Umbilical cord (tissue), 1 donor: ENCODE measurements at regions not wholly inside any gene's neighbourhood (a gene's known extent, or its start where the extent isn't known, plus 50 kb on each side); places are given as distances from the start of the nearest gene placed in this dataset.

Experiments
- DNase-seq: peaks from one replicate; pipeline ENCODE4 v3.0.0-alpha.2; 2015; ENCODE audit warnings: low spot score

GRCh38 chr6:19664878-19665612 lies 172.1 kb upstream of the ID4 start:
- DNase-seq, result no peak

GRCh38 chr6:19665613-19665909 lies 171.6 kb upstream of the ID4 start:
- DNase-seq, result no peak

DNA sequence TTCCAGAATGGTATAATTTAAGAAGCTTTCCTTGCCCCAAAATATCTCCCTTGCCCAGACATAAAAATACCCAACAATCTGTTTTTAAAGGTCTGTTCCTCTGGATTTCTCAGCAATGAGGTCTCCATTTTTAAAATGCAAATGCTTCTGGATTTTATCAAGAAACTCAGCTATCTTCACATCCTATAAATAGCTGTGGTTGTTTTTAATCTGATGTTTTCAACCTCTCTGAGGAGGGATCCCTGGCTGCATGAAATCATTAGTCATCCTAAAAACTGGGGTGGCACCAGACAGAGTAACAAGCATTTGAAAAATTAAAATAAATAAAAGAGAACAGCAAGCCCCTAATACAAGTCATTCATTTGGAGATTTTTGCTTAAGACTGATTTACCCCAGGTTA lies 168.5 kb upstream of the ID4 start:
- DNase-seq, result peak; percentile 76

GRCh38 chr6:19669206-19669605 lies 168.0 kb upstream of the ID4 start:
- DNase-seq, result peak; percentile 38

DNA sequence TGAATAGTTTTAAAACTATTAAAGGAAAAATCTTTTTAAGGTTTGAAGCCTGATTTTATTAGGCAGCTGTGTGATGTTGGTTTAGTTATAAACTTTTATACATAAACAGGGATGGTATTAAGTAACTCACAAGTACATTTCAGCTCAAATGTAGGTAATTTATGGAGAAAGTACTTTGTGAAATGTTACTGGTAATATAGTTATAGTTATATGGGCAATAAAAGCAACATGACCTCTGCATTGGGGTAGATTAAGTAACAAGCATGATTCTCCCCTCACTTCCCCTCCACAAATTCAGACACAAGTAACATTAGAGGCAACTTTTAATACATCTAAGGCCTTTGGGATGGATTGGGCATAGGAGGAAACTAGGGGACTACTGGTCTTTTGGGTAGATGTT lies 154.3 kb upstream of the ID4 start:
- DNase-seq, result no peak

DNA sequence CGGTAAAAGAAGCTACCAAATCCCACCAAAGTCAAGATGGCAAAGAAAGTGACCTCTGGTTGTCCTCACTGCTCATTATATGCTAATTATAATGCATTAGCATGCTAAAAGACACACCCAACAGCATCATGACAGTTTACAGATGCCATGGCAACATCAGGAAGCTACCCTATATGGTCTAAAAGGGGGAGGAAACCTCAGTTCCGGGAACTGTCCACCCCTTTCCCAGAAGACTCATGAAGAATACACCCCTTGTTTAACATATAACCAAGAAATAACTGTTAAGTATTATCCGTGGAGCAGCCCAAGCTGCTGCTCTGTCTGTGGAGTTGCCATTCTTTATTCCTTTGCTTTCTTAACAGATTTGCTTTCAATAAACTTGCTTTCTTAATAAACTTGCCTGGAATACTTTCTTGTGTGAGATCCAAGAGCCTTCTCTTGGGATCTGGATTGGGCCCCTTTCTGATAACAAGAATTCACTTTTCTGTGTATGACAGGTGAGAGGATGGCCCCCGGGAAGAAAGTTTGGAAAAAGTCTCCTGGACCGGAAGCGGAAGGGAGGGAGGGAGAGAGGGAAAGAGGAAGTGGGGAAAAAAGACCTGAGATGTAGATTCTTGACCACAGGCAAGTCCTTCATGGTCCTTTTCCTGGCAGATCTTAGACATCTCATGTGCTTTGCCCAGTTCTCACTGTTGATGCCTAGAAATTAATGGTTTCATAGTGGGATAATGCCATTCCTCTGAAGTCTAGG lies 146.7 kb upstream of the ID4 start:
- DNase-seq, result no peak

DNA sequence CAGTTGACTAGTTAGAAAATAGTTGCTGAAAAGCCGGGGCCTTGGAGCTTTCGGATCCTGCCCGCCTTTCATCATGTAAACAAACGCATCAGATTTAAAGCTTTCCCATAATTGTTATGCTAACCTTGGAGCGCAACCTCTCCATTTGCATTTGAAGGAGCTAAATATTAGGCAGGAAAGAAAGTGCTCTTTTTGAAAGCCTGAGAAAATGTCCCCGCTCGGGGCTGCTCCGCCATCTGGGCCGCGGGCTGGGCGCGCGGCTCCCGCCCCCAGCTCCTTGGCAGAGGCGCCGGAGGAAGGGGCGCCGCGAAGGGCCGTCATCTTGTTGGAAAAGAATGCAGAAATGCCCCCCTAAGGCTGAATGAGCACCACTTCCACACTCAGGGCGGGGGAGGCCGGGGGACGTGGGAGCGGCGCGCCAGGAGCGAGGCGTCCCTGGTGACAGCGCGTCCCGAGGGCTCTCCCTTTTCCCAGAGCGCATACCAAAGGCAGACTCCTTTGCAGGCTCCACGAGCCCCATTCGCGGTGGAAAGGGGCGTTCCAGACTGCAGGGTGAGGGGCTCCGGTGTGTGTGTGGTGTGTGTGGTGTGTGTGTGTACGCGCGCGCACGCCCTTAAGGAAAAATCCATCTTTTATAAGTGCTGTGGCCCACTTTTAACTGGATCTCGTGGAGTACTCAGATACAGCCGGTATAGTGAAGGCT lies 145.6 kb upstream of the ID4 start:
- DNase-seq, result peak; percentile 29

DNA sequence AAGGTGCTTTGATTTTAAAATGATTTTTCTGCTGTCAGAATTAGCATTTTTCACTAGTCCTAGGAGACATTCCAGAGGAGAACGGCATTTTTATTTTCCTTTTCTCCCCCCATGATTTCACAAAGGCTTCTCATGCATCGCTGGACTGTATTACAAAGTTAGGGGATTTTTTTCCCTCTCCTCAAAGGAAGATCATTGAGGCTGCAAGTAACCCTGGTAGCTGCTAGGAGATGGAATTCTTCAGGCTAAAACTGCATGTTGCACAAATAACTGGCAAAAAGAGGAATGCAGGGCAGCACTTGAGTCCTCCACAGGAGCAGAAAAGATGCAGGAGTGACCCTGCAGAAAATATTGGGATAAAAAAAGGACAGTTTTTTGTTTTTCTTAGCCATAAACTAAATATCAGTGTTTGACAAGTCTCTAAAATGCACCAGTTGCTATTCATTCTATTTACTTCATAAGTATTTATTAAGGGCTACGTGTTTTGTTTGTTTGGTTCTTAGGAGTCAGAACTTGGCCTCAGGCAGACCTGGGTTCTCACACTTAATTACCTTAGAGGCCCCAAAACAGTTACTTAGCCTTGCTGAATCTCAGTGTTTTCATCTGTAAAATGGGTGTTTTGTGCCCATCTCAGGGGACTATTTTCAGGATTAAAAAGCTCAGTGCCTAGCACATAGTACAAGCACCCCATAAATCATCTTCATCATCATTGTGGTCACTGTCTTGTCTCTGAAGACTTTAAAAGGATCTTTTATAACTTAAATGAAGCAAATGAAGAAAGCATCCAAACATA lies 144.5 kb upstream of the ID4 start:
- no peak for DNase-seq

DNA sequence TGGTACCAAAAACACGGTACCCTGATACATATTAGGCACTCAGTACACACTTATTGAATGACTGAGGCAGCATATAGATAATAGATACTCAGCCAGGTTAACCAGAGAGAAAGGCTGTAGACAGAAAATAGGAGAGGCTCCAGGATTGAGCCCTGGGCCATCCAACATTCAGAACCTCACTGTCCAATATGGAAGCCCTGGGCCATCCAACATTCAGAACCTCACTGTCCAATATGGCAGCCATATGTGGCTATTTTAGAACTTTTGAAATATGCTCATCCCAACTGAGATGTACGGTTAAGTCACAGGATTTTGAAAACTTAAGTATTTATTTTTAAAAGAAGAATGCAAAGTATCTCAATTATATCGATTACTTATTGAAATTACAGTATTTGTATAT lies 142.5 kb upstream of the ID4 start:
- no peak for DNase-seq

- no peak for DNase-seq
Measured at GRCh38 chr6:19697744-19698290, 139.4 kb upstream of the ID4 start.

DNA sequence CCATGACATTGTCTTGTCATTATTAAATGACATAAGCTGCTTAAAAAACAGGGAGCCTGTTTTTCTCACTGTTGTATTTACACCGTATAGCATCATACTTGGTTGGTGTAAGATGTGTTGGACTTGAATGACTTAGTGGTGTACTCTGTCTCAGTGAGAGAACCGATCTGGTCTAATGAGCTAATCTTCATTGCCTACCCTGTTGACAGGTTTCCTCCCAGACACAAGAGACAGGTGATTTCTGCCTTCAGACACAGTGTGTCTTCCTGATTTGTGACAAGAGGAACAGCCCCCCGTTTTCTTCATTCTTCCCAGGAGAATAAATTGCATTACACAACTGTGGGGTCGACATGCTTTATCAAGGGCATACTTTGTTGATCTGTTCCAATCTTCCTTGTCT lies 137.2 kb upstream of the ID4 start:
- DNase-seq, result no peak

- DNase-seq, result no peak
Measured at GRCh38 chr6:19705606-19706005, 131.6 kb upstream of the ID4 start.

DNA sequence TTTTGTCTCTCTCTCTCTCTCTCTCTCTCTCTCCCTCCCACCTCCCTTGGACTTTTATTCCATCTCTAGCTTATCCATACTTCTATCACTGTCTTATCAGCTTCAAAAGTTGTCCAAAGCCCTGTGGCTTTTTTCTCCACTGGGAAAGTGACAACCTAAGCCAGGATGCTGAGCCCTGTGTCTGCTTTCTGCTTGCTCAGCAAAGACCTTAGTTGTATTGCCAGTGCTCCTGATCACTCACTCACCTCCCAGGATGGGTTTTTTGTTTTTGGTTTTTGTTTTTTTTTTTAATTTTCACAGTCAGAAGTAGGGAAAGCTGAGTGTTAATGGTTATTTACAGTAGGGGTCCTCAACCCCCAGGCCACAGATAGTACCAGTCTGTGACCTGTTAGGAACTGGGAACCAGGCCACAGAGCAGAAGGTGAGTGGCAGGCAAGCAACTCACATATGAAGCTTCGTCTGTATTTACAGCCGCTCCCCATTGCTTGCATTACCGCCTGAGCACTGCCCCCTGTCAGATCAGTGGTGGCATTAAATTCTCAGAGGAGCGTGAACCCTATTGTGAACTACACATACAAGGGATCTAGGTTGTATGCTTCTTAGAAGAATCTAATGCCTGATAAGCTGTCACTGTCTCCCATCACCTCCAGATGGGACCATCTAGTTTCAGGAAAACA lies 125.0 kb upstream of the ID4 start:
- DNase-seq, result no peak

- no peak for DNase-seq
Measured at GRCh38 chr6:19712998-19713397, 124.2 kb upstream of the ID4 start.

GRCh38 chr6:19713411-19713810 lies 123.8 kb upstream of the ID4 start:
- DNase-seq, result no peak

DNA sequence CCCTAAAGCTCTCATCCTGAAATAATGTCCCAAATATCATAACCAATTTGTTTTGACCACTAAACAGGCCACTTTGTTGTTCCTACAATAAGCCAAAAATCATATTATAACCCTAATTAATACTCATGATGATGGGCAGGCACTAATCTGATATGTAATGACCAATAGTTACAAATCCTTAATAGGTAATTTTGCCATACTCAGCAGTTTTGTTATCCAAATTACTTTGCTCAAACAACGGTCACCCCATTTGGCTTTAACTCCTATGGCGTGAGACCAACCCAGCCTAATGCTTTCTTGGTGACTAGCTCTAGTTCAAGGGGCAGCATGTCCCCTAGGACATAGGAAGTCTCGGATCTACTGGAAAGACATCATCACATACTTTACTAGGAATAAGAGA lies 123.2 kb upstream of the ID4 start:
- no peak for DNase-seq

DNA sequence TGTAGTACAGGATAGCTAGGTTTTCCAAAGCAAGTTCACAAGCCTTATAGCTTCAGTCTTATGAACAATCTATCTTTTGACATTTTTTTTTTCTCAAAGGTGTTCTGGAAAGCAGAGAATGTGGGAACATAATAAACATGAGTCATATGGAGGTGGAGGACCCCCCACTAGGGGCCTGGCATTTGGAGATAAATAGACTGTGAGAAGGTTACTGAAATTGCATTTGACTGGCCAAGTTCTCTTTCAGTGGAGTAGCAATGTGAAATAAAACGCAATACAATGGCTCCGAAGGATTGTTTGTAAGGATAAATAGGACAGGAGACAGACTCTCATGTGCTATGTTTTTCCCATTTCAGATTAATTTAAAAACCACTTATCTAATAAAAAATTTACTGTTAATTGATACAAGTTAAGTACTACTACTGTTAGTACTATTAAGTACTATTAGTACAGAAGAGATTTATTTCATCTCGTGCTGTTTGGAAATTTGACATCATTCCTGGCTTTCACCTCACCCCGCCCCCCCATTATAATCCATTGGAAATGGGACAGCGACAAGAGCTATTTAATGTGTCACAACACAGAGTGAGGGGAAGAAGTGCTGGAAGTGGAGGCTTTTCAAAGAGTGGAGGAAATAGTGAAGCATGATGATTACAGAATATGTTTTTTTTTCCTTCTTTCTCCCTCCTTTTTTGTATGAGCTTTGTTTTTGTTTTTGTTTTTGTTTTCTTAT lies 122.6 kb upstream of the ID4 start:
- no peak for DNase-seq

DNA sequence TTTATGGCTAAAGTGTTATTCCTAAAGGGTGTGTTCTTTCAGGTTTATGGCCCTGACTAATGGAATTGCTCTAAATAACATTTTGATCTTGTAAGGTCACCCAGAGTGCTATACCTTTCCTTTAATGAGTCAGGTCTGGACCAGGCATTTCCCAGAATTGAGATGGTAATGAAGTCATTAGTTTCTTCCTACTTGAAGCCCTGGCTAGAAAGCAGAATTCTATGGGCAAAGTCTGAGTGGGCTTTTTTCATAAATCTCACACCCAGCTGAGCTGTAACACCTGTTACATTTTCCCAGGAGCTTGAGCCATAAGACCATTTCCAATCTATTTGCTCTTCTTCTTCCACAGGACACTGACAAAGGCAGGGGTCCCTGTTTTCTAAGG lies 122.0 kb upstream of the ID4 start:
- DNase-seq, result no peak

DNA sequence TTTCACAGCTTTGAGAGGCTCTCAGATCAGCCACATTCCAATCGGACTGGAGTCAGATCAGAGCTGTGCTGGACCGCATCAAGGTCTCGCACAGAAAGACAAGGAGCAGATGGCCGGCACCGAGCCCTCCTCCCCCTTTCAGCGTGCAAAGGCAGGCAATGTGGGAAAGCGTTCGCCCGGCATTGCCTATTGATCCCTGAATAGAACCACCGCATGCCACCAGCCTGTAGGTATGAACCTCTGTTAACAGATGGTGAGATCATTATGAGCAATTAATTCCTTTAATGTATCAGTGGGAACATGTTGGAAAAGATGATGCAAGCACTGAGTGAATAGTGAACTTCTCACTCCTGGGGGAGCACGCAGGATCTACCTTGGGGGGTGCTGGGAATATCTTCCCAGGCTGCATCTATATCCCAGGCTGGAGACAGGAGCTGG lies 117.5 kb upstream of the ID4 start:
- DNase-seq, result peak; percentile 19

- no peak for DNase-seq
Measured at GRCh38 chr6:19721766-19722377, 115.3 kb upstream of the ID4 start.
